HT-29 (cell line): ENCODE measurements at regions not wholly inside any gene's neighbourhood (a gene's known extent, or its start where the extent isn't known, plus 50 kb on each side); places are given as distances from the start of the nearest gene placed in this dataset.

Experiments
- DNase-seq: peaks from one replicate; pipeline ENCODE4 v3.0.0-alpha.2; 2015; ENCODE audit warnings: low spot score

- DNase-seq: no peak
Observed at GRCh38 chr1:5716126-5716525, 276.1 kb downstream of the NPHP4 start.

- DNase-seq: no peak
Observed at GRCh38 chr1:5713101-5714010, 278.9 kb downstream of the NPHP4 start.

DNA sequence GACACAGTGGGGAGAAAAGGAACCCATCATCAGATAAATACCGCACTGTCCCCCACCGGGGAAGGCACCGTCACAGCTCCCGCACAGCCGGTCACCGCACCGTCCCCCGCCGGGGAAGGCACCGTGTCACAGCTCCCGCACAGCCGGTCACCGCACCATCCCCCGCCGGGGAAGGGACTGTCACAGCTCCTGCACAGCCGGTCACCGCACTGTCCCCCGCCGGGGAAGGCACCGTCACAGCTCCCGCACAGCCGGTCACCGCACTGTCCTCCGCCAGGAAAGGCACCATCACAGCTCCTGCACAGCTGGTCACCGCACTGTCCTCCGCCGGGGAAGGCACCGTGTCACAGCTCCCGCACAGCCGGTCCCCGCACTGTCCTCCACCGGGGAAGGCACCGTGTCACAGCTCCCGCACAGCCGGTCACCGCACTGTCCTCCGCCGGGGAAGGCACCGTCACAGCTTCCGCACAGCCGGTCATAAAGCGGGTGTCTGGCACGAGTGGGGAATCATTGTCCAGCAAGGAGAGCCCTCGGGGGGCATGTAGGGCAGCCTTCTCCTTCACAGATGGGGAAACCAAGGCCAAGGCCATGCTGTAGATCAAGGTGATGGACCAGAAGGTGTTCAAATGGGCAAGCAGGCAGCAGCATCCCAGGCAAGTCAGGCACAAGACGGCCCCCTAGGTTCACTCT is 280.1 kb downstream of the NPHP4 start:
- no peak for DNase-seq

DNA sequence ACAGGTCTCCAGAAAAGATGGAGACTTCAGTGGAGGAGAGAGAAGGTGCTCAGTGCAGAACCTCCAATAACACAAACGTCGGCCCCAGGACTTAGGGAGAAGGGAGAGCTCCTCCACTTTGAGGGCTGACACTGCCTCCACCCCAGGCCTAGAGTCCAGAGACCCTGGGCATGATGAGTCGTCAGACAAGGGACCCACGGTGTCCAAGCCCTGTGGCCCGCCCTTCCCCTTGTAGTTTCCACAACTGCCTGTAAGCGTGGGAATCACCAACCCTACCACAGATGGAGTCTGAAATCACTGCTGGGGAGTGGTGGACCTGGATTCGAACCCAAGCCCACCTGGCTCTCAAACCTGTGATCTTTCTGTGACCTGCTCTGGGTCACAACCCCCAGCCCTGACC is 281.1 kb downstream of the NPHP4 start:
- no peak for DNase-seq

DNA sequence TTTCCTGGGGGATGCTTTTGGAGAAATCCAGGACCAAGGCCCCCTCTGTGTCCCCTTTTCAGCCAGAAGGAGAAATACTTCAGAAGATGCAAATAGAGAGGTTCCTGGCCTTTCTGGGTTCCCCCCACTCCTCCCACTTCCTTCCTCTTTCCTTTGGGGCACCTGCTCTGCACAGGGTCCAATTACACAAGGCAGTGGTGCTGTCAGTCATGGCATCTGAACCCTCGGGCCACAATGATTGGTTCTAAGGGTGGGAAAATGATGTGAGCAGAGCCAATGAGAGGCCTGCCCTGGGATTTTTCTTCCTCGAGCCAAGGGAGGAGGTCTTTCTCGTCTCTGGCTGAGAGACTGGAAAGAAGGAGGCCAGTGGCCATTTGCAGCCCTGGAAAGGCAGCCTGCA is 282.2 kb downstream of the NPHP4 start:
- DNase-seq: no peak

- no peak for DNase-seq
Observed at GRCh38 chr1:5709461-5709975, 282.7 kb downstream of the NPHP4 start.

DNA sequence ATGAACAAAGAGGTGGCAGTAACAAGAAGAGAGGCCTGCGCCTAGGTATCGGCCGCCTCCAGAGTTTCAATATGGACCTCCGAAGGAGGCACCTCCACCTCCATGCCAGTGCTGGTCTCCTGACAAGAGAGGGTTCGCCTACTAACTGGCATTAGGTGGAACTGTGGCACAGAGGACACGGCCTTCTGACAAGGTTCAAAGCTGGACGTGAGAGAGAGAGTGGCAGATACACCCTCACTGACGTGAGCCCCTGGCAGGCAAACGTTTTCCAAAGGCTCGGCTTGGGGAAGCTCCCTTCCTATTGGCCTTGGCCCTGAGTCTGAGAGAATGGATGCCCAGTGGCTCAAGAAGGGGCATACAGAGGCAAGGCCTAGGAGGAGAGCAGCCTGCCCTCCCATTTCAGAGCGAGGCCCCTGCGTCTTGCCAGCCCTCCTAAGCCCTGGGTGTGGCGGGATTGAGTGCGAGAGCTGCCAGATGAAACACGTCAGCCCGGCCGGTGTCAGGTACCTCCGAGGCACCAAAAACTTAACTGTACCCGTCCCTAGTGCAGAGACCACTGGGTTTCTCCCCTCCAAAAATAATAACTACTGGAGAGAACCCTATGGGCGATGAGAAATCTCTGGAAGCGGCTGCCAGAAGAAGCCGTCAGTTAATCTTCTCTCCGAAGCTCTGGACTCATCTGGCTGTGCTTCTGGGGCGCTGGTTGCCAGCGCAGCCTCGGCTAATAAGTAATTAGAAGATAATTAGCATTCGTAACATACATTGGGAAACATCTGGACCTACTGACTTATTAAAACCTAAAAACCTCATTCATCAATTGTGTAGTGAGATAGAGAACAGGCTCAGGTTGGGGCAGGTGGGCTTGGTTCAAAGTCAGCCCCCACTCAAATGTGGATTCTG is 283.6 kb downstream of the NPHP4 start:
- no peak for DNase-seq

DNA sequence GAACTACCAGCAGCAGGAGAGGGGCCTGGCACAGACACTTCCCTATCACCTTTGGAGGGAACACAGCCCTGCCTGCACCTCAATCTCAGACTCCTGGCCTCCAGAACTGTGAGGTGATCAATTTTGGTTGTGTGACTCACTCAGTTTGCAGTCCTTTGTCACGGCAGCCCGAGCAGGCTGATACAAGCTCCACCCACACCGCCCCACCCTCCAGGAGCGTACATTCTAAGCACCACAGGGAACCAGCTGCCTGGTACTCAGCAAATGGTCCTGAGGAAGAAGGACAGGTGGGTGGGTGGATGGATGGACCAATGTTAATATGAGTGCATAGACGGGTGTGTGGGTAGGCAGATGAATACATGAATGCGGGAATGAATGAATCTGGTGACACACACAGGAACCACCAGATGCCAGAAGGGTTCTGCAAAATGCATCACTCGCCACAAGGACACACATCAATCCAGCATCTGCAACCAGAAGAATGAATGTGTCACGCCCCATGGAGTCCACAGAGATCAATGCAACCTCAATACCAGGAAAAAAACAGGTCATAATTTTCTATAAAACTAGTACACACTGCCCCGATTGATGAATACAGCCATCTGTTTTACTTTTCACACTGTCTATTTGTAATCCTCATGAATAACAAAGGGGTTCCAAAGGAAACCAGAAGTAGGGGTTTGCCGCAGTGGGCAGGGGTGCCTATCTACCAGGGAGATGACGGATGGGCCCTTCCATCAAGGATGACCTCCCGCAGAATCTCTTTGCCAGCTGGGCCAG is 284.5 kb downstream of the NPHP4 start:
- no peak for DNase-seq

- DNase-seq: no peak
Observed at GRCh38 chr1:5706239-5706638, 286.0 kb downstream of the NPHP4 start.

DNA sequence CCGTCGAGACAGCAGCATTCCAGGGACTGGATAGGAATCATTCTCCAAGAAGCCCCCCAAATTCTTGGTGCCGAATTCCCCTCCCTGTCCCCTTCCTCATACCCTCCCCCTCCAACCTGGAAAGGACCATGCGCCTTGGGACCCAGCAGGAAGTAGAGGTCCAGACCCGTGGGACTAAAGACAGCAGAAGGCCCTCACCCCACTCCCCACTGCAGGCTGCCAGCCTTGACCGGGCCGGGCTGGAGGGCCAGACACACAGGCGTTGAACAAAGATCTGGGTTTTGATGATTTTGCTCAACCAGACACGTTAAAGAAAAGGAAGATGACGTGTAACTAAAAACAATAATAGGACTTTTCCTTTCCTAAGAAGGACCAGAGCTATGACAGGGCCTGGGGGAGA is 286.5 kb downstream of the NPHP4 start:
- no peak for DNase-seq

DNA sequence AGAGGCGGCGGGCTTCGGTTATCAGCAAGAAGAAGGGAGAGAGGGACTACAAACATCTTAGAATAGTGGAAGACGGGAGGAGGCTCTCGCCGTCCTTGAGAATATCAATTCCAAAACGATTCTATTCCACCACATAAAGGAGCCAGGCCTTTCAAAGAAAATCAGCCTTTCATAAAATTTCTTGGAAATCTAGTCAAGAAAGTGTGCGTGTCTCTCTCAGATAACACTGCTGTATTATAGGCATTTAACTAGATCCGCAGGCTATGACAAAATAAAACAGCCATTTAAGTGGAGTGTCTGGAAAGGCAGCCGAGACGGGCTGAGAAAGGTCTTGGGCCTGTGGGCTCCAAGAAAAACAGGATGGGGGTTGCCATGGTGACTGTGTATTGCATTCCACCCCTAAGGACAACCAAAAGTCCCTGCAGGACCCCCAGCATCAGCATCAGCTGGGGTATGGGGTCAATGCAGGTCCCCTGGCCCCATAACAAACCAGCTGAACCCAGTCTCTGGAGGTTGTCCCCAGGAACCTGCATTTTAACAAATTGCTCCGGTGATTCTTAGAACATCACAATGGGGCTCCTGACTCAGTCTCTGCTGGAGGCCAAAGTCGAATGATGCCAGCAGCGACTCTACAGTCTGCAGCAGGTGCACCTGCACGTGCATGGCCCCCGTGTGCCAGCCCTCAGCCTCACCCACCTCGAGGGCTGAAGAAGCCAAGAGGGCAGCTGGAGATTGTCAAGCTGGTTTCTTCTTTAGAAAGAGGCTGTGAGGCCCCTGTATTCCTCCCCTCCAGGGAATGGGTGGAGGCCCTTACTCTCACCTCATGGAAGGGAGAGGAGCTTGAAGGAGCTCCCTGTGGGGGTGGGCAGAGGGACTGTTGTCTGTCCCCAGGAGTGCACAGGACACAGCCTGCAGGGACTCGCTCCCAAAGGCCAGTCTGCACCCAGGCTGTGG is 287.4 kb downstream of the NPHP4 start:
- no peak for DNase-seq

DNA sequence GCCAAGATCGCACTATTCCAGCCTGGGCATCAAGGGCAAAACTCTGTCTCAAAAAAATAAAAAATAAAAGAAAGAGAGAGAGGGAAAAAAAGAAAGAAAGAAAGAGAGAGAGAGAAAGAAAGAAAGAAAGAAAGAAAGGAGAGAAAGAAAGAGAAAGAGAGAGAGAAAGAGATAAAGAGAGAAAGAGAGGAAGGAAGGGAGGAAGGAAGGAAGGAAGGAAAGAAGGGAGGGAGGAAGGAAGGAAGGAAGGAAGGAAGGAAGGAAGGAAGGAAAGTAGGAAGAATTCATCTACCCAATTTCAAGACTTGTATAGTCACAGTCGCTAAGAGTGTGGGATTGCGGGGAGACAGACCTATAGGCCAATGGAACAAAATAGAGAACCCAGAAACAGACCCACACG is 290.6 kb downstream of the NPHP4 start:
- no peak for DNase-seq

DNA sequence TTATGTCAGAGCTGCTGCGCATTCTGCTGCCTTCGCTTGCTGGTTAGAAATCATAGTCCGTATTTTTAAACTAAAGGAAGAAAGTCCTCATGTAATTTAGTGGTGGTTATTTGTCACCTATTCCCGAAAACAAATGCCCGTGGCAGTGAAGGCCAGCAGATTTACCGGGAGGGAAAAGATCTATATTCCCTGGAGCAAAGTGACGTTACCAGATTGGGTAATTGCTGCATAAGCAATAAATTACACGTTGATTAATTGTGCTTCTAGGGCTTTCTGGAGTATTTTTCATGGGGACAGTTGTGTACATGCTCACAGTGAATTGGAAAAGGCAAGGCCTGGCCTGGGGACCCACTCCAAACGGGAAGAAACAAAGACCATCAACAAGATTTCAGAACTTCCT is 298.7 kb downstream of the NPHP4 start:
- no peak for DNase-seq

DNA sequence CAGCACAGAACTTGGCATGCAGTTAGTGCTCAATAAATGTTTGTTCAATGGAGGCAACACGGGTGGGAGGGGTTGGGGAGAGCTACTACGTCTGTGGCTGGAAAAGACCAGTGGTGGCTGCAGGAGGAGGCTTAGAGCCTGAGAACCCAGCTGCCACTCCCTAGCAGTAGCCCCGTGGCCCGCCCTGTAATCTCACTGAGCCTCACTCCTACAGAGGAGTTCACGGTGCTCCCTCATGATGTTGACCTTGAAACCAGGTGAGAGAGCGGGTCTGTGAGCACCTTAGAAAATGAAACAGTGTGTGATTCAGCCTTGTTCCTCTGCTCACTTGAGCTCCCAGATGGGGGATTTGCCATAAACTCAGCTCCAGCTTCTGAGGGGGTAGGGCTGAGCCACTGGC is 299.6 kb downstream of the NPHP4 start:
- no peak for DNase-seq

DNA sequence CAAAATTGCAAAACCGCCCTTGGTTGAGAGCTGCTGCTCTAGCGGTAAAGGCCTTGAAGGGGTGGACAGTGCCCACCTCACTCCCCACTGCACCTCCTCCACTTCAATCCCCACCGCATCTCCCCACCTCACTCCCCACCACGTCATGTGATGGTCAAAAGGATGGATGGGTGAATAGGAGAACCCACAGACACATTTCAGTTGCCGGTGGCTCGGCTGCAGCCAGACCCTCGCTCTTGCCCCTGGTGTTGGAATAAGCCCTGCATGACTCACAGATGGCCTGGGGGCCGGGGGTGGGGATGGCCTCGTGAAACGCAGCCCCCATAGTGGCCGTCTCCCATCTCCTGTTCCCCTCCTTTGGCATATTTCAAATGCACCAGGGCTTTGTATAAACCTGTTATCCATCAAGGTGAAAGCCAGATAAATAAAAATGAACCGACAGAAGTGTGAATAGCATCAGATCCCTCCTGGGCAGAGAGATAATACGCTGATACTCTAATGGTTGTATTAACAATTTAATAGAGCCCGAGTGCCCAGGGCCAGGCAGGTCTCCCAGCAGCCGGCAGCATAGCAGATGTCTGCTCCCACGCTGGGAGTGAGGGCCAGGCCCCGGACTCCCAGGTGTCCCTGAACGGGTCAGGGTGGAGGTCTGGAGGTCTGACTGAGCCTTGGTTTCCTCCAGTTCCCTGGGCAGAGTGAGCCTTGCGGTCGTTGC is 300.3 kb downstream of the NPHP4 start:
- no peak for DNase-seq

GRCh38 chr1:5690898-5691297 is 301.3 kb downstream of the NPHP4 start:
- no peak for DNase-seq

DNA sequence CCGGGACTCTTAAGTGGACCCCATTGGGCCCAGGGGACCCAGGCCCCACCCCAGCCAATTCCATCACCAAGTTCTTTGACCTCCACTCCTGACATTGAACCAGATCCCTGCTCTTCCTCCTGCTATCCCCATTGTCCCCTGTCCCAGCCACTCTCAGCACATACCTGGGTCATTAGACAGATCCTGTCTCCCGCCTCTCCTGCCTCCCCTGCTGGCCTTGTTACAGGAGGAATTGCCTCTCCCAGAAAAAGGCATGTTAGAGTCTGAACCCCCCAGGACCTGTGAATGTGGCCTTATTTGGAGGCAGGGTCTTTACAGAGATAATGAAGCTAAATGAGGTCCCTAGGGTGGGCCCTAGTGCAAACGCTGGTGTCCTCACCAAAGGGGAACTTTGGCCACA is 301.9 kb downstream of the NPHP4 start:
- no peak for DNase-seq

GRCh38 chr1:5688081-5689077 is 303.8 kb downstream of the NPHP4 start:
- peak; percentile 37 for DNase-seq
